Ectodermal cell (in vitro differentiated cells): ENCODE measurements at regions not wholly inside any gene's neighbourhood (a gene's known extent, or its start where the extent isn't known, plus 50 kb on each side); places are given as distances from the start of the nearest gene placed in this dataset.

Experiments
- H3K27ac ChIP-seq: 2 replicates; pipeline ENCODE4 v1.7.0; 2013; ENCODE audit warnings: mild to moderate bottlenecking, low read depth, low read length; ENCODE audit not compliant: insufficient read depth, poor library complexity, severe bottlenecking
- H3K27me3 ChIP-seq: 2 replicates; pipeline ENCODE4 v1.7.0; 2013; ENCODE audit warnings: mild to moderate bottlenecking, low read length; ENCODE audit not compliant: insufficient read depth, control insufficient read depth, poor library complexity, severe bottlenecking
- H3K36me3 ChIP-seq: one replicate; pipeline ENCODE4 v1.7.0; 2013; ENCODE audit warnings: low read length; ENCODE audit not compliant: control insufficient read depth, insufficient read depth
- H3K4me1 ChIP-seq: one replicate; pipeline ENCODE4 v1.7.0; 2013; ENCODE audit warnings: low read length; ENCODE audit not compliant: control insufficient read depth, insufficient read depth
- H3K4me3 ChIP-seq: 2 replicates; pipeline ENCODE4 v1.7.0; 2013; ENCODE audit warnings: low read depth, low read length, control low read depth; ENCODE audit not compliant: insufficient read depth
- H3K9me3 ChIP-seq: 2 replicates; pipeline ENCODE4 v1.7.0; 2013; ENCODE audit warnings: mild to moderate bottlenecking, low read length, moderate library complexity; ENCODE audit not compliant: control insufficient read depth
- WGBS, 2 experiments: methylation state at CpG; one replicate each; pipeline ENCODE4 v1.1.7; 2013; ENCODE audit warnings: missing lambda C conversion rate in 2 of 2; 5-methylcytosine and 5-hydroxymethylcytosine counted together

DNA sequence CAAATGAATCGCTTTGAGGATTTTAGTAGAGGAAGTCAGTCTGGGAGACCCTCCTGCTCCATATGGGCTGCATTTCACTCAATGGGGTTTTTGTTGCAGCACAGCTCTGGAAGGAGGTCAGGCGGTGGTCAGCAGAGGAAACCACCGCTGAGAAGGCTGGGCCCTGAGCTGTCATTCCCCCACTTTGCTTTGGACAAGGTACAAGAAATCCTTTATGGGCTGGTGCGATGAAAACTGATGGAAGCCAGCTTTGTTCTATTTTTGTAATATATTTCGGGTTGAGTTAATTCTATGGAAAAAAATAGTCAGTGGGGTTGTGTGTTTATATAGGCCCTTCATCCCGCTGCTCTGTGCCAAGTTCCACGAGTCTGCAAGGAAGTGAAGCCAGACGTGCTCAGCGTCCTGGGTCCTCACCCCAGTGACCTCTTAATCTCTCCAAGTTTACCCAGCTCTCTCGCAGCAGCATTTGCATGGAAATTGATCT is 157.1 kb upstream of the TMC3 start:
- WGBS, 2 experiments: 17 to 18% methylated on average over 10 of the region's 10 CpGs
- Histone ChIP-seq H3K27me3 (no peaks in the 10 kb centered on the region), H3K36me3 (no peaks in the 10 kb centered on the region), H3K4me3 (no peak overlapping the region), H3K4me1 (peaks cover 12% of the 10 kb centered on the region), H3K27ac (no peak overlapping the region), H3K9me3 (no peaks in the 10 kb centered on the region)

DNA sequence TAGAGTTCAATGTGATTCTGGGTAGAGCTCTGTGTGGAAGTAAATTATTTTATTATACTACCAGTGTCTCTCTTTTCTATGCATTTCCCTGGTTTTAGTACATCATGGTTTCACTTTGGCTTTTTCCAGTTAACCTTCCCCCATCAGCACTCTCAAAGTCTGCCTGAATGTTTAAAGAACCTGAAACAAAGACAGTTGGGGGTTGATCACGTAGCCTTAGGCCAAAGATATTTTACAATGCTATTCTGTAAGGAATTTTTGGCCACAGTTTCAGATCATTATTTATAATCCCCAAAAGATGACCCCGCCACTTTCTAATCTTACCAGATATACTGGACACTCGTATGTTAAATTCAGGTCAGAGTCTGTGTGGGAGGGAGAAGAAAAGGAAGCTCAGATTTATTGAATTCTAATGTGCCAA is 156.3 kb upstream of the TMC3 start:
- H3K9me3 ChIP-seq: no peaks in the 10 kb centered on the region
- no peaks in the 10 kb centered on the region for H3K27me3 ChIP-seq
- H3K36me3 ChIP-seq: no peaks in the 10 kb centered on the region
- H3K4me1 ChIP-seq: peaks cover 12% of the 10 kb centered on the region
- no peak overlapping the region for H3K4me3 ChIP-seq
- H3K27ac ChIP-seq: no peak overlapping the region
- 25 to 72% methylated on average over 1 to 3 of the region's 3 CpGs for WGBS, 2 experiments

DNA sequence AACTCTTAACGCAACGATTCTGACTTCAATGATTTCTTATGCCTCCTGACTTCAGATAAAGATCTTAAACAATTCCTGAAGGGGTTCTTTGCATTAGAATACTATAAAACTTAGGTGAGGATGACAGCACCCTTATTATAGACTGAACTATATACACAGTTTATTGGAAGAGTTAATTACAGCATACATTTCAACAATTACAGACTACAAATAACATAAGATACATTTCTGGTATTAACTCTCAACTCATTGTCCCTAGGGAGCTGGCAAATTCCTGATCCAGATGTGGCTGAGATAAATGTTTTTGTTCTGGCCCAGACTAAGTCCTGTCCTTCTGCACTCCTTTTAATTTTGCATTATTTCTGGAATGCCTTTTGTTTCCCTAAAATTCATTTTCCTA is 155.5 kb upstream of the TMC3 start:
- Histone ChIP-seq H3K9me3 (no peaks in the 10 kb centered on the region), H3K4me3 (no peak overlapping the region), H3K27ac (no peak overlapping the region), H3K36me3 (no peaks in the 10 kb centered on the region), H3K4me1 (peaks cover 12% of the 10 kb centered on the region), H3K27me3 (no peaks in the 10 kb centered on the region)
- 100% methylated on average over 2 of the region's 2 CpGs; no CpG with 5 or more reads in 1 of the 2 experiments for WGBS, 2 experiments

DNA sequence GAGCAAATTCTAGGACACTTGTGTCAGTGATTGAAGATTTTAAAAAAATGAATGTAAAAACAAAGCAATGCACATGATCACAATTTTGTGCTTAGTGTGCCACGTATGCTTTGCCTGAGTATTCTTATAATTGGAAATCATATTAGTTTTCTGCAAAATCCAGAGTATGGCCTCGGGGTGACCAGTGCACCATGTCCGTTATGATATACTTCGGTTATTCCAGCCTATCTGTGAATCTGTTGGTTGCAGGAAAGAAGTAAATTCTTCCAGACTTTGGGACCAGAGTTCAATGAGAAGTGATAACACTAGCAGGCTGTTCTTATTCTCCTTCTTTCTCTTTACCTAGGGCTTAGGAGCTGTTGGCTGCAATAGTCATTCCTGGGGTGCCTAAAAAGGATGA is 152.0 kb upstream of the TMC3 start:
- Histone ChIP-seq H3K9me3 (no peaks in the 10 kb centered on the region), H3K27me3 (no peaks in the 10 kb centered on the region), H3K4me3 (no peak overlapping the region), H3K27ac (no peak overlapping the region), H3K4me1 (peaks cover 9% of the 10 kb centered on the region), H3K36me3 (no peaks in the 10 kb centered on the region)
- 95 to 96% methylated on average over 4 of the region's 4 CpGs for WGBS, 2 experiments

DNA sequence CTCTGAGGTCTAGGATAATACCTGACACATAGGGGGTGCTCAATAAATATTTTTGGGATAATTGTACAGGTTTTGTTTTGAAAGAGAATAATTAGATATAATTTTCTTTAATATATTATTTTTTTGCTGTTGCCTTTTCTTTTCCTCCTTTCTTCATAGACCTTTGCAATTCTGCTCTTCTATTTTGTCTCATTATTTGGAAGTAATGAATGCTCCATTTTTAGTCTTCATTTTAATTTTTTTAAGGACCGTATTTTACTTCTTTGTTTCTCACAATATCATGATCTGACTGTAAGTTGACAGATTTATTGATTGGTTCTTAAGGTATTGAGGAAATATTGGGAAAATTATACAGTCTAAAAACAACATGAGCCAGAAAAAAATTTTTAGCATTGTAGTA is 150.5 kb upstream of the TMC3 start:
- H3K36me3 ChIP-seq: no peaks in the 10 kb centered on the region
- no peak overlapping the region for H3K27ac ChIP-seq
- no peak overlapping the region for H3K4me3 ChIP-seq
- no CpG with 5 or more reads among the region's 1 CpG for WGBS, 2 experiments
- no peaks in the 10 kb centered on the region for H3K27me3 ChIP-seq
- H3K4me1 ChIP-seq: no peaks in the 10 kb centered on the region
- H3K9me3 ChIP-seq: no peaks in the 10 kb centered on the region

DNA sequence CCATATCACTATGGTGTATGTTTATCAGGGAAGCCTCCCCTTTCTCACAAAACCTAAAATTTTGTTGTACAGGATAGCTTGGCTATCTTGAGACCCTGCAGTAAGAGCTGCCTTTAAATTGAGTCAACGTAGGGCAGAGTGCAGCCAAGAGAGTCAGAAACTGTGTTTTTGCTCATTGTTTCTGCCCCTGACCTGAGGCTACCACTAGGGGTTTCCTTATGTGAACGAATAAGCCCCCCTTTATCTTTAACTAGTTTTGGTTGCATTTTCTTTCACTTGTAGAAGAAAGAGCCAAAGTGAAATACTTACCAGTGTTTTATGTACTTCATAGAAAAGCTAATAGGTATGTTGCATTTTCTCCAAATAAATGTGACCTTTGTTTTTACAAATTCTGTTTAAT is 149.9 kb upstream of the TMC3 start:
- no peak overlapping the region for H3K27ac ChIP-seq
- no peak overlapping the region for H3K4me3 ChIP-seq
- H3K9me3 ChIP-seq: no peaks in the 10 kb centered on the region
- WGBS, 2 experiments: 76 to 88% methylated on average over 2 of the region's 2 CpGs
- H3K27me3 ChIP-seq: no peaks in the 10 kb centered on the region
- no peaks in the 10 kb centered on the region for H3K4me1 ChIP-seq
- H3K36me3 ChIP-seq: no peaks in the 10 kb centered on the region

DNA sequence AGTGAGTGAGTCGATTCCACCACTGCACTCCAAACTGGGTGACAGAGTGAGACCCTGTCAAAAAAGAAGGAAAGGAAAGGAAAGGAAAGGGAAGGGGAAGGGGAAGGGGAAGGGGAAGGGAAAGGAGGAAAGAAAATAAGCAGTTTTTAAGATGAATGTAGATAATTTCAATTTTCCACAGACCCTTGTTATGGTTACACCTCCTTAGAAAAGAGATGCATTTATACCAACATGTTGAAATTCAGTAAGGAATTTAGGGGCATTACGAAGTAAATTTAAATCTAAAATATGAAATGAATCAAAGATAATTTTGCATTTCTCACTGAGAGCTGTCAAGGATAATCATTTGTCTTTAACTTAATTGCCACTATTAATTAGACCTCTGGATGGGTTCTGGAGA is 146.5 kb upstream of the TMC3 start:
- Histone ChIP-seq H3K36me3 (no peaks in the 10 kb centered on the region), H3K9me3 (no peaks in the 10 kb centered on the region), H3K27ac (no peak overlapping the region), H3K27me3 (no peaks in the 10 kb centered on the region), H3K4me3 (no peak overlapping the region), H3K4me1 (no peaks in the 10 kb centered on the region)
- 91 to 93% methylated on average over 1 of the region's 2 CpGs for WGBS, 2 experiments

DNA sequence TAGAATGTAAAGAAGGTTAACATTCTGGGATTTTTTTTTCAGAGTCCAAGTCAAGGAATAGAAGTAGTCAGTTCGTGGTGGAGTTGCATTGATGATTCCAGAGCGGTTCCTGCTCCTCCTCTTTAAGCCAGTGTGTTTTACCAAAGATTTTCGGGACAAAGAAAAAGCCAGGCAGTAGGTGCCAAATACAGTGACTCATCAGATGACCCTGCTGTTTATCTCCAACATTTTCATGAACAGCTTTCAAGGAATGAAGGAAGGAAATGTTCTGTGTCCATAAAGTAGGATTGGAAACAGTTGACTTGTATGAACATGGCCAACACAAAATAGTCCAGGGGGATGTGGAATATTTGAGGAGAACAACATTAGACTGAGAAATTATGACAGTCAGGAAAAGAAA is 142.4 kb upstream of the TMC3 start:
- no peaks in the 10 kb centered on the region for H3K4me1 ChIP-seq
- no peaks in the 10 kb centered on the region for H3K36me3 ChIP-seq
- no peak overlapping the region for H3K4me3 ChIP-seq
- H3K9me3 ChIP-seq: no peaks in the 10 kb centered on the region
- no peak overlapping the region for H3K27ac ChIP-seq
- WGBS, 2 experiments: 87 to 88% methylated on average over 3 of the region's 3 CpGs
- no peaks in the 10 kb centered on the region for H3K27me3 ChIP-seq

DNA sequence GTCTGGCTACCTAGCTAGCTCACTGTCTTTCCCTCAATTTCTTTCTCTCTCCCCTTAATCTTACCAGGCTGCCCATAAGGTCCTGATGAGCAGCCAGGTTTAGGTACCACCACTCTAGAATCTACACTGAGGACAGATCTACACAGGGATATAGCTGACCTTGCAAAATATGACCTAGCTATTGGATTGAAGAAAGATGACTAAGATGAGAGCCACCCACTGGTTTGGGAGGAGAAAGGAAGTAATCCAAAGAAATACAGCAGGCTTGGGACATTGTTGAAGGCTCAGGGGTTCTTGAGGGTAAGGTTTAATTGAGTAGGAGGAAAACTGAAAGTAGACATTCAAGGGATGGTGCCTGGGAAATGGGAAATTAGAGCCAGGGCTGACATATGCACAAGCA is 142.0 kb upstream of the TMC3 start:
- Histone ChIP-seq H3K27ac (no peak overlapping the region), H3K9me3 (no peaks in the 10 kb centered on the region), H3K36me3 (no peaks in the 10 kb centered on the region), H3K27me3 (no peaks in the 10 kb centered on the region), H3K4me3 (no peak overlapping the region), H3K4me1 (no peaks in the 10 kb centered on the region)

DNA sequence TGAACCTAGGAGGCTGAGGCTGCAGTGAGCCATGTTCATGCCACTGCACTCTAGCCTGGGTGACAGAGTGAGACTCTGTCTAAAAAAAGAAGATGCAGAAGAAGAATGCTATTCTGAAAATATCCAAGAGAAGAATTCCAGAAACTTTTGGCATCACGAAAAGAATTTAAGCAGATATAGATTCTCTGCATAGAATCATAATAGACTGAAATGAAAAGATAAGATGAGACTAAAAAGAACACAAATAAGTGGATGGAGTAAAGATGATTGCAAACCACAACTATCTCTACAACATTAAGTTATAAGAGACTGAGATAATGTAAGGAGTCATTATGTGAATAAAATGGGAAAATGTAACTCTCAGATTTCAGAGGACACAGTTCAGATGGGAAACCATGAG is 140.7 kb upstream of the TMC3 start:
- H3K4me1 ChIP-seq: no peaks in the 10 kb centered on the region
- H3K4me3 ChIP-seq: no peak overlapping the region
- 100% methylated on average over 1 of the region's 1 CpG; no CpG with 5 or more reads in 1 of the 2 experiments for WGBS, 2 experiments
- no peaks in the 10 kb centered on the region for H3K36me3 ChIP-seq
- H3K27me3 ChIP-seq: no peaks in the 10 kb centered on the region
- H3K9me3 ChIP-seq: no peaks in the 10 kb centered on the region
- H3K27ac ChIP-seq: no peak overlapping the region

DNA sequence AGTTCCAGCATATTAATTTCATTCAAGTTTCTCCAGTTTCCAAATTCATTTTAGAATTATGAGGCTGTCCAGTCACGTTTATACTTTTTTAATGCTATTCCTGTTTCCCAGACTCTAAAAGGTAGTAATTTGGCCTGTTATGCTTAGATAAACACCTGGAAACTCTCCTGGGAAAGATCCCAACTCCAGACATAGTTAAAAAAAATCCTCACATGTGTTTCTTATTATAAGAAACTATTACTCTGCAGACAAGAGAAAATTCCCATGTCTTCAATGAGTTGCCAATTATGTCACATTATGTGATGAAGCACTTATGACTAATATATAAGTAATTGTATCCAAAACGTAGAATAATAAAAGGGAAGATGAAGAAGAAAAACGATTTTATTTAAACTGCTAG is 137.1 kb upstream of the TMC3 start:
- no peaks in the 10 kb centered on the region for H3K4me1 ChIP-seq
- H3K27me3 ChIP-seq: no peaks in the 10 kb centered on the region
- no peaks in the 10 kb centered on the region for H3K9me3 ChIP-seq
- H3K36me3 ChIP-seq: no peaks in the 10 kb centered on the region
- H3K27ac ChIP-seq: no peak overlapping the region
- no peak overlapping the region for H3K4me3 ChIP-seq
- 71 to 89% methylated on average over 1 to 2 of the region's 3 CpGs for WGBS, 2 experiments
